ENCODE measurements at regions not wholly inside any gene's neighbourhood (a gene's known extent, or its start where the extent isn't known, plus 50 kb on each side); places are given as distances from the start of the nearest gene placed in this dataset.

- no peak for DNase-seq
Measured at GRCh38 chr5:40413743-40414142, 266.0 kb upstream of the PTGER4 start.

- no peak for DNase-seq
Measured at GRCh38 chr5:40412771-40413170, 266.9 kb upstream of the PTGER4 start.

GRCh38 chr5:40410964-40411635 is 268.6 kb upstream of the PTGER4 start:
- DNase-seq, result no peak

- DNase-seq, result no peak
Measured at GRCh38 chr5:40410231-40410861, 269.4 kb upstream of the PTGER4 start.

GRCh38 chr5:40409601-40410000 is 270.1 kb upstream of the PTGER4 start:
- no peak for DNase-seq

- DNase-seq, result no peak
Measured at GRCh38 chr5:40406741-40407211, 272.9 kb upstream of the PTGER4 start.

GRCh38 chr5:40405996-40406740 is 273.5 kb upstream of the PTGER4 start:
- DNase-seq, result no peak

- no peak for DNase-seq
Measured at GRCh38 chr5:40405230-40405629, 274.5 kb upstream of the PTGER4 start.

GRCh38 chr5:40404613-40405012 is 275.1 kb upstream of the PTGER4 start:
- no peak for DNase-seq

GRCh38 chr5:40402007-40402364 is 277.7 kb upstream of the PTGER4 start:
- no peak for DNase-seq

GRCh38 chr5:40401284-40402006 is 278.3 kb upstream of the PTGER4 start:
- no peak for DNase-seq

GRCh38 chr5:40400245-40400644 is 279.5 kb upstream of the PTGER4 start:
- no peak for DNase-seq

GRCh38 chr5:40399349-40399748 is 280.4 kb upstream of the PTGER4 start:
- DNase-seq, result no peak

- no peak for DNase-seq
Measured at GRCh38 chr5:40397976-40398375, 281.7 kb upstream of the PTGER4 start.

- DNase-seq, result no peak
Measured at GRCh38 chr5:40397091-40397490, 282.6 kb upstream of the PTGER4 start.

GRCh38 chr5:40396317-40396716 is 283.4 kb upstream of the PTGER4 start:
- DNase-seq, result no peak

- no peak for DNase-seq
Measured at GRCh38 chr5:40395251-40395650, 284.5 kb upstream of the PTGER4 start.

- no peak for DNase-seq
Measured at GRCh38 chr5:40394698-40395097, 285.0 kb upstream of the PTGER4 start.

- DNase-seq, result no peak
Measured at GRCh38 chr5:40391642-40392041, 288.1 kb upstream of the PTGER4 start.

GRCh38 chr5:40390281-40391149 is 289.2 kb upstream of the PTGER4 start:
- no peak for DNase-seq

GRCh38 chr5:40389591-40389990 is 290.1 kb upstream of the PTGER4 start:
- DNase-seq, result no peak

- DNase-seq, result no peak
Measured at GRCh38 chr5:40386289-40386688, 293.4 kb upstream of the PTGER4 start.

All from midbrain (tissue), 1 donor.